Activated CD8-positive, alpha-beta T cell treated with anti-CD3 and anti-CD28 coated beads for 36 hours (primary cell): ENCODE measurements at regions not wholly inside any gene's neighbourhood (a gene's known extent, or its start where the extent isn't known, plus 50 kb on each side); places are given as distances from the start of the nearest gene placed in this dataset.

Source experiments
- ATAC-seq: fragments of 200-7000 bp; cut with Tn5 transposase; one replicate; pipeline ENCODE4 v1.10.0; 2021; ENCODE audit warnings: mild to moderate bottlenecking, moderate library complexity
- CTCF ChIA-PET: fragments of 350-600 bp; sonication (Branson Sonifier 250); formaldehyde crosslinking; loops from one replicate; lab custom pipeline; 2021; ENCODE audit warnings: antibody characterized with exemption; lab: Charles Lee
- POLR2A ChIA-PET: fragments of 350-600 bp; sonication (Branson Sonifier 250); formaldehyde crosslinking; loops from one replicate; lab custom pipeline; 2021; ENCODE audit warnings: antibody characterized with exemption; lab: Charles Lee
- DNase-seq: peaks from one replicate; pipeline ENCODE4 v3.0.0-alpha.2; 2020
- H3K27ac Mint-ChIP-seq: one replicate; pipeline ENCODE4 v1.8.0; 2021; ENCODE audit warnings: mild to moderate bottlenecking, mixed read lengths
- H3K27me3 Mint-ChIP-seq: one replicate; pipeline ENCODE4 v1.8.0; 2021; ENCODE audit warnings: mixed read lengths
- H3K36me3 Mint-ChIP-seq: one replicate; pipeline ENCODE4 v1.8.0; 2021; ENCODE audit warnings: low read depth, mixed read lengths
- H3K4me1 Mint-ChIP-seq: one replicate; pipeline ENCODE4 v1.8.0; 2021; ENCODE audit warnings: low read depth, mixed read lengths
- H3K4me3 Mint-ChIP-seq: one replicate; pipeline ENCODE4 v1.8.0; 2021; ENCODE audit warnings: mild to moderate bottlenecking, moderate library complexity, mixed read lengths
- H3K9me3 Mint-ChIP-seq: one replicate; pipeline ENCODE4 v1.8.0; 2021; ENCODE audit warnings: mixed read lengths
- intact Hi-C: fragments of 100-400 bp; cut with micrococcal nuclease; formaldehyde crosslinking; loops from one replicate; pipeline ENCODE4 v1.10.0; 2022
- TF ChIP-seq, protein P1 (sequence below): fragments of 200-600 bp; IDR thresholded peaks from one replicate; pipeline ENCODE4 v1.8.0; 2022; ENCODE audit warnings: antibody characterized with exemption, mild to moderate bottlenecking

DNA sequence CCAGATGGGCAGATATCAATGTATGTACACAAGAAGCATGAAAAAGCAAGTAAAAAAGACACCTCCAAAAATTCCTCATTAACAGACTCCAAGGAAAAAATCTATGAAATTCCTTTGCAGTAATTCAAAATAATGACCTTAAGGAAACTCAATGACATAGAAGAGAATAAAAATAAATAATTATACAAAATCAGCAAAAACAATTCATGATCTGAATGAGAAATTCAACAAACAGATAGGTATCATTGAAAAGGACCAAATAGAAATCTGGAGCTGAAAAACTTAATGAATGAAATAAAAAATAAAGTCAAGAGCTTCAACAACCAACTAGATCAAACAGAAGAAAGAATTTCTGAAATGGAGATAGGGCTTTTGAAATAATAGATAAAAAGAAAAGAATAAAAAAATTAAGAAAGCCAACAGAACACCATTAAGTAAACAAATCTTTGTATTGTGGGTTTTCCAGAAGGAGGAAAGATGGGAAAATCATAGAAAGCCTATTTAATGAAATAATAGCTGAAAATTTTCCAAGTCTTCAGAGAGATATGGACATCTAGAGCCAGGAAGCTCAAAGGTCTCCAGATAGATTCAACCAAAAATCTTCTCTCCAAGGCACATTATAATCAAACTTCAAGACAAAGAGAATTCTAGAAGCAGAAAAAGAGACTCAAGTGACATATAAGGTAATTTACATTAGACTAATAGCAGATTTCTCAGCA, 52.0 kb upstream of the KCNK1 start:
- peaks cover 12% of the 10 kb centered on the region for H3K9me3 Mint-ChIP-seq
- no peaks in the 10 kb centered on the region for H3K36me3 Mint-ChIP-seq
- POLR2A ChIA-PET: no interaction called here
- no peak overlapping the region for H3K27ac Mint-ChIP-seq
- intact Hi-C loops: no loop called here
- no peaks in the 10 kb centered on the region for H3K4me1 Mint-ChIP-seq
- ATAC-seq (no peak), DNase-seq (no peak)
- H3K27me3 Mint-ChIP-seq: no peaks in the 10 kb centered on the region
- CTCF ChIA-PET: no interaction called here
- no peak overlapping the region for H3K4me3 Mint-ChIP-seq
- TF ChIP-seq, protein P1, sequence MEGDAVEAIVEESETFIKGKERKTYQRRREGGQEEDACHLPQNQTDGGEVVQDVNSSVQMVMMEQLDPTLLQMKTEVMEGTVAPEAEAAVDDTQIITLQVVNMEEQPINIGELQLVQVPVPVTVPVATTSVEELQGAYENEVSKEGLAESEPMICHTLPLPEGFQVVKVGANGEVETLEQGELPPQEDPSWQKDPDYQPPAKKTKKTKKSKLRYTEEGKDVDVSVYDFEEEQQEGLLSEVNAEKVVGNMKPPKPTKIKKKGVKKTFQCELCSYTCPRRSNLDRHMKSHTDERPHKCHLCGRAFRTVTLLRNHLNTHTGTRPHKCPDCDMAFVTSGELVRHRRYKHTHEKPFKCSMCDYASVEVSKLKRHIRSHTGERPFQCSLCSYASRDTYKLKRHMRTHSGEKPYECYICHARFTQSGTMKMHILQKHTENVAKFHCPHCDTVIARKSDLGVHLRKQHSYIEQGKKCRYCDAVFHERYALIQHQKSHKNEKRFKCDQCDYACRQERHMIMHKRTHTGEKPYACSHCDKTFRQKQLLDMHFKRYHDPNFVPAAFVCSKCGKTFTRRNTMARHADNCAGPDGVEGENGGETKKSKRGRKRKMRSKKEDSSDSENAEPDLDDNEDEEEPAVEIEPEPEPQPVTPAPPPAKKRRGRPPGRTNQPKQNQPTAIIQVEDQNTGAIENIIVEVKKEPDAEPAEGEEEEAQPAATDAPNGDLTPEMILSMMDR: no peak
